Astrocyte of the spinal cord (primary cell): ENCODE measurements at regions not wholly inside any gene's neighbourhood (a gene's known extent, or its start where the extent isn't known, plus 50 kb on each side); places are given as distances from the start of the nearest gene placed in this dataset.

Source experiments
- DNase-seq: peaks from one replicate; pipeline ENCODE4 v3.0.0; 2011; ENCODE audit warnings: low read depth, low spot score
- H3K4me3 ChIP-seq: 2 replicates; pipeline ENCODE4 v1.5.1; 2011; ENCODE audit warnings: low read depth, mild to moderate bottlenecking, low read length, moderate library complexity
- in situ Hi-C: cut with HindIII; loops from 2 replicates; pipeline ENCODE4 v1.10.0; 2017; ENCODE audit warnings: low sequenced_read_pairs
- TF ChIP-seq, protein P1 (sequence below): IDR thresholded peaks from 2 replicates; pipeline ENCODE4 v1.5.1; 2012; ENCODE audit warnings: low read depth, mild to moderate bottlenecking, low read length, inconsistent platforms

- peak; percentile 85 for DNase-seq
- in situ Hi-C loops = no loop called here
These were observed 55.2 kb upstream of the ADGRF1 start for GRCh38 chr6:47097092-47097945.

DNA sequence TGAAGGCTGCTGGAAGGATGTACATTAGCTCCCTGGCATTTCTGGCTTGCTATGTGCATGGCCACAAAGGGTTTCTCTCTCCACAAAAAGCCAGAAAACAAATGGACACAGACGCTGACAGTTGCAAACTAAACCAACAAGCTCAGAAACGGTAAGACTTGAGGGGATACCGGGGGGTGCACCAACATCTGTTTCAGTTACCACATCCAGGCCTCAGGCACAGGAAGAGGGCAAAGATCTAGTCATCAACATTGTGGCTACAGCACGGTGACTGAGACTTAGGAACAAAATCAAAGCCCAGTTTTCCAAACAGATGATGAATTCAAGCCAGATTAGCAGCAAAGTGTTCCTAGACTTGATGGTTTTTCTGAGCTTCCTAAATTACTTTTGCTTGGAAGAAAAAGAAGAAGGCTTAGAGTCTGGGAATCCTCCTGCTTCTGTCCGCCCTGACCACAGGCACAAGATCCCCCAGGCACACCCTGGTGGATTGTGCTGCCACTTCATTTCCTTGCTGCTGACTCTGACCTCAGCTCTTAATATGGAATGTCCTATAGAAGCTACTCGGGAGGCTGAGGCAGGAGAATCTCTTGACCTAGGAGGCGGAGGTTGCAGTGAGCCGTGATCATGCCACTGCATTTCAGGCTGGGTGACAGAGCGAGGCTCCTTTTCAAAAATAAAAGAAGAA, 54.2 kb upstream of the ADGRF1 start:
- no peak for DNase-seq
- TF ChIP-seq, protein P1, sequence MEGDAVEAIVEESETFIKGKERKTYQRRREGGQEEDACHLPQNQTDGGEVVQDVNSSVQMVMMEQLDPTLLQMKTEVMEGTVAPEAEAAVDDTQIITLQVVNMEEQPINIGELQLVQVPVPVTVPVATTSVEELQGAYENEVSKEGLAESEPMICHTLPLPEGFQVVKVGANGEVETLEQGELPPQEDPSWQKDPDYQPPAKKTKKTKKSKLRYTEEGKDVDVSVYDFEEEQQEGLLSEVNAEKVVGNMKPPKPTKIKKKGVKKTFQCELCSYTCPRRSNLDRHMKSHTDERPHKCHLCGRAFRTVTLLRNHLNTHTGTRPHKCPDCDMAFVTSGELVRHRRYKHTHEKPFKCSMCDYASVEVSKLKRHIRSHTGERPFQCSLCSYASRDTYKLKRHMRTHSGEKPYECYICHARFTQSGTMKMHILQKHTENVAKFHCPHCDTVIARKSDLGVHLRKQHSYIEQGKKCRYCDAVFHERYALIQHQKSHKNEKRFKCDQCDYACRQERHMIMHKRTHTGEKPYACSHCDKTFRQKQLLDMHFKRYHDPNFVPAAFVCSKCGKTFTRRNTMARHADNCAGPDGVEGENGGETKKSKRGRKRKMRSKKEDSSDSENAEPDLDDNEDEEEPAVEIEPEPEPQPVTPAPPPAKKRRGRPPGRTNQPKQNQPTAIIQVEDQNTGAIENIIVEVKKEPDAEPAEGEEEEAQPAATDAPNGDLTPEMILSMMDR = no peak

More at GRCh38 chr6:47097092-47097945, 55.2 kb upstream of the ADGRF1 start:
- TF ChIP-seq, protein P1 = peak; percentile 72
- no peak overlapping the region for H3K4me3 ChIP-seq

DNA sequence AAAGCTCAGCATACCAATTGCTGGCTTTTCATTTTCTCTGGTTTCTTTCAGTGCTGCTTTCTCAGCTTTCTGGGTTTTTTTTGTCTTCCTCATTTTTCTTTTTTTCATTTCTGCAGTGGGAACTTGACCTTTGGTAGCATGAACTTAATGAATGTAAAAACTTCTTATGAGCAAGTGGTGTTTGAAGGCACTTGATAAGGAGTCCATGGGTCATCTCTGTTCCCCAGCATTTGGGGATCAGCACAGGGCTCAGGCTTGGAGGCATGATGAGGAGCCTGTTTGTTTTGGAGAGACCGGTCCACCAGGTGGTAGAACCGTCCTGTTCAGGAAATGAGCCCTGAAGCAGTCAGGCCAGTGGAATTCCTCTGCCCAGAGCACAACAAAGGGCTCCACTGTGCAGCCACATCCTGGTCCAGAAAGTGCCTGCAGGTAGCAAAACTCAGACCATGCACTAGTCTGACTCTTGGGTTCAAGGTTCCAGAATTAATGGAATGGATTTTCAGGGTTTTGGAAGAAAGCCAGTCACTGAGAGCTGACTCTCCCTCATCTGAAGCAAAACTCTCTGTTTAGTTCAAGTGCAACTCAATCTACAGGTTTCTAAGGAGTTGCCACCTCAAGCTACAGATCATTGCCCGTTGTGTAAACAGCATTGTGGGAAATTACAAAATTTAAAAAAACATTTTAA, 52.3 kb upstream of the ADGRF1 start:
- DNase-seq = peak; percentile 44
- TF ChIP-seq, protein P1 = no peak
- no peak overlapping the region for H3K4me3 ChIP-seq
- in situ Hi-C loops = no loop called here

More for the DNA sequence above, 54.2 kb upstream of the ADGRF1 start:
- H3K4me3 ChIP-seq = no peak overlapping the region
- in situ Hi-C loops = no loop called here

DNA sequence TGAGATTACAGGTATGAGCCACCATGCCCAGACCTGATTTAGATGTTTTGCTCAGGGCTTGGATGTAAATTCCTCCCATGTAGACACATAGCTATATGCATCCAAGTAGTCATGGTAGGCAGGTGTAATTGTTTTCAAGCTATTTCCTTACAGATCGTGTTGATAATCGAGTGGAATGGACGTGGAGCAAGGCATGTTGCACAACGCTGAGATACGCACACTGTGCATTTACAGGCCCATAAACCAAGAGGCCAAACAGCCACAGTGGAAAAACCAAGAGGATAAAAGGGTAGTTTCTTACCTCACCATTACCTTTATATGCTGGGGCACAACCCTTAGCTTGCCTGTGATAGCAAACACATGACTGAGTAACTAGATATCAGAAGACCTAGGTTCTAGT, 51.0 kb upstream of the ADGRF1 start:
- no peak overlapping the region for H3K4me3 ChIP-seq
- in situ Hi-C loops = no loop called here
- DNase-seq = no peak
- TF ChIP-seq, protein P1 = no peak

DNA sequence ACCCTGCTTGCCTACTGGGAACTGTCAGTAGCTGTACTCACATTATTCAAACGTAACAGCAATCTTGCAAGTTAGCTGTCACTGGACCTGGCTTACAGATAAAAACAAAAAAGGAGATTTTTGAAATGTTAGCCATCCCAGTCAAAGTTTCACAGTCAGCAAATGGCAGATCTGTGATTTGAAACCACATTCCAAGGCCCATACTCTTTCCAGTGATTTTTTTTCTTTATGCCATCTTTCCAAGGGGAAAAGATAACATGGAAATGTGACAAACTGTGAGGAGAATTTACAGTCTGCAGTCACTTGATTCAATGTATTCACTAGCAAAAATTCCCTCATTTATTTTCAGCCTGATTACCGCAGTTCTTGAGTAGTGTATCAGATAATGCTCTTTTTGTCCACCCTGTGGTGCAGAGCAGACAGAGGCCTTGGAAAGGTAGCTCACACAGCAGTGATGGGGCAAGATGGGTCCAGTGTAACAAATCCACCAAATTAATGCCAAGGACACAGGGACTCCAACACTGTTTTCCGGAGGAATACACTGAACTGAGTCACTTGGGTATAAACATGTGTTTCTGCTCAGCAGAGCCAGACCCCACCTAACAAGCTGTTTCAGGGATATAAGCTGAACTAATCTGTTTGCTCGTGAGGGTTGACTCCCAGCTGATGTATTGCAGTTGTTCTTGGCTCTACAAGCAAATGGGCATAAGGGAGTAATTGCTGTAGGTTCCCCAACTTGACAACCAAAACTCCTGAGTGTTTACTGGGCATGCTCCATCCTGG, 49.9 kb upstream of the ADGRF1 start:
- in situ Hi-C loops = no loop called here
- DNase-seq = no peak

More for the DNA sequence above, 49.9 kb upstream of the ADGRF1 start:
- H3K4me3 ChIP-seq = no peak overlapping the region
- TF ChIP-seq, protein P1 = no peak
